ENCODE measurements at regions not wholly inside any gene's neighbourhood (a gene's known extent, or its start where the extent isn't known, plus 50 kb on each side); places are given as distances from the start of the nearest gene placed in this dataset.
A peak's percentile ranks its signal among the peaks of the same experiment; 100 is the strongest.

- no peak for DNase-seq (ENCODE audit: low read depth, low spot score)
Measured at GRCh38 chr9:129270205-129270604, 92.1 kb upstream of the IER5L start.

GRCh38 chr9:129267141-129267540, 89.1 kb upstream of the IER5L start:
- no peak for DNase-seq (ENCODE audit: low read depth, low spot score)

- DNase-seq (ENCODE audit: low read depth, low spot score): no peak
Measured at GRCh38 chr9:129266536-129266935, 88.5 kb upstream of the IER5L start.

- no peak for DNase-seq (ENCODE audit: low read depth, low spot score)
Measured at GRCh38 chr9:129264388-129264787, 86.3 kb upstream of the IER5L start.

GRCh38 chr9:129263836-129264235, 85.8 kb upstream of the IER5L start:
- DNase-seq (ENCODE audit: low read depth, low spot score): no peak

- DNase-seq (ENCODE audit: low read depth, low spot score): no peak
Measured at GRCh38 chr9:129262261-129262660, 84.2 kb upstream of the IER5L start.

- DNase-seq (ENCODE audit: low read depth, low spot score): no peak
Measured at GRCh38 chr9:129259375-129259774, 81.3 kb upstream of the IER5L start.

GRCh38 chr9:129258823-129259301, 80.8 kb upstream of the IER5L start:
- no peak for DNase-seq (ENCODE audit: low read depth, low spot score)

GRCh38 chr9:129258124-129258822, 80.2 kb upstream of the IER5L start:
- DNase-seq (ENCODE audit: low read depth, low spot score): peak; percentile 72

GRCh38 chr9:129256959-129257713, 79.1 kb upstream of the IER5L start:
- DNase-seq (ENCODE audit: low read depth, low spot score): no peak

GRCh38 chr9:129254566-129255287, 76.7 kb upstream of the IER5L start:
- DNase-seq (ENCODE audit: low read depth, low spot score): no peak

- no peak for DNase-seq (ENCODE audit: low read depth, low spot score)
Measured at GRCh38 chr9:129253803-129254381, 75.8 kb upstream of the IER5L start.

- DNase-seq (ENCODE audit: low read depth, low spot score): no peak
Measured at GRCh38 chr9:129252937-129253802, 75.1 kb upstream of the IER5L start.

- DNase-seq (ENCODE audit: low read depth, low spot score): no peak
Measured at GRCh38 chr9:129250786-129251185, 72.7 kb upstream of the IER5L start.

GRCh38 chr9:129247285-129248153, 69.5 kb upstream of the IER5L start:
- no peak for DNase-seq (ENCODE audit: low read depth, low spot score)

GRCh38 chr9:129245276-129245675, 67.2 kb upstream of the IER5L start:
- DNase-seq (ENCODE audit: low read depth, low spot score): no peak

GRCh38 chr9:129242971-129243561, 65.0 kb upstream of the IER5L start:
- DNase-seq (ENCODE audit: low read depth, low spot score): no peak

- DNase-seq (ENCODE audit: low read depth, low spot score): no peak
Measured at GRCh38 chr9:129242191-129242941, 64.3 kb upstream of the IER5L start.

- DNase-seq (ENCODE audit: low read depth, low spot score): no peak
Measured at GRCh38 chr9:129241725-129242124, 63.7 kb upstream of the IER5L start.

Measured in activated CD4-positive, CD25-positive, alpha-beta regulatory T cell treated with anti-CD3 and anti-CD28 coated beads, Interleukin-2, amount 50 U/mL, for 16 hours (primary cell).